ENCODE measurements at regions not wholly inside any gene's neighbourhood (a gene's known extent, or its start where the extent isn't known, plus 50 kb on each side); places are given as distances from the start of the nearest gene placed in this dataset.
A peak's percentile ranks its signal among the peaks of the same experiment; 100 is the strongest.

- DNase-seq = peak; percentile 66
Observed at GRCh38 chrX:131704136-131704695, 160.3 kb downstream of the OR13H1 start.

GRCh38 chrX:131709553-131709952, 165.7 kb downstream of the OR13H1 start:
- DNase-seq = no peak

- no peak for DNase-seq
Observed at GRCh38 chrX:131711478-131711867, 167.6 kb downstream of the OR13H1 start.

- DNase-seq = no peak
Observed at GRCh38 chrX:131723646-131724045, 179.8 kb downstream of the OR13H1 start.

GRCh38 chrX:131724292-131724691, 180.4 kb downstream of the OR13H1 start:
- no peak for DNase-seq

- DNase-seq = no peak
Observed at GRCh38 chrX:131725001-131725654, 181.3 kb downstream of the OR13H1 start.

GRCh38 chrX:131727778-131728177, 183.9 kb downstream of the OR13H1 start:
- DNase-seq = no peak

- DNase-seq = no peak
Observed at GRCh38 chrX:131728295-131729145, 184.6 kb downstream of the OR13H1 start.

GRCh38 chrX:131729295-131729694, 185.4 kb downstream of the OR13H1 start:
- no peak for DNase-seq

GRCh38 chrX:131734621-131735020, 190.7 kb downstream of the OR13H1 start:
- no peak for DNase-seq

- DNase-seq = no peak
Observed at GRCh38 chrX:131735127-131735526, 191.3 kb downstream of the OR13H1 start.

- no peak for DNase-seq
Observed at GRCh38 chrX:131739823-131740222, 195.9 kb downstream of the OR13H1 start.

- no peak for DNase-seq
Observed at GRCh38 chrX:131741103-131741581, 197.3 kb downstream of the OR13H1 start.

GRCh38 chrX:131745942-131746489, 202.1 kb downstream of the OR13H1 start:
- peak; percentile 31 for DNase-seq

GRCh38 chrX:131746491-131746968, 202.7 kb downstream of the OR13H1 start:
- DNase-seq = peak; percentile 62

- DNase-seq = peak; percentile 23
Observed at GRCh38 chrX:131747173-131747572, 203.3 kb downstream of the OR13H1 start.

GRCh38 chrX:131752493-131753198, 208.8 kb downstream of the OR13H1 start:
- DNase-seq = peak; percentile 71

GRCh38 chrX:131762802-131763234, 218.9 kb downstream of the OR13H1 start:
- DNase-seq = no peak

GRCh38 chrX:131763674-131764073, 219.8 kb downstream of the OR13H1 start:
- DNase-seq = no peak

- DNase-seq = no peak
Observed at GRCh38 chrX:131764216-131764615, 220.3 kb downstream of the OR13H1 start.

GRCh38 chrX:131778269-131779218, 234.7 kb downstream of the OR13H1 start:
- no peak for DNase-seq

Measured in DMS79 treated with DMSO at 0.1 percent for 48 hours (cell line).